ENCODE measurements at regions not wholly inside any gene's neighbourhood (a gene's known extent, or its start where the extent isn't known, plus 50 kb on each side); places are given as distances from the start of the nearest gene placed in this dataset.

DNA sequence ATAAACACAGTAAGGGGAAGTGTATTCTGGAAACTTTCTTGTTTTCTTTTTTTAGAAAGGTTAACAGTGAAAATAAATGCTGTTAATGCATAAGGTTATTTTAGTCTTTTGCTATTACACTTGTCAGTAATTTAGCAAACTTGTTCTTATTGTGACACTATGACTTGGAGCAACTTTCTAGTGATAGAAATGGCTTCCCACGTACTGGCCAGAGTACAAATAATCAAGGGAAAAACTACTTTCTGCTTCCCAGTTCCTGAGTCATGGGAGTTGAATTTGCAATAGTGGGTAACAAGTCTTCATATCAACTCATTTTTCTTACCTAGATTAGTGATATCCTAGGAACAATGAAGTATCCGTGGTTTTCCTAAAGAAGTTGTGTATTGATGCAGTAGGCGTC lies 1072.3 kb downstream of the FLRT2 start:
- no peak for TF ChIP-seq POLR2AphosphoS5 (IDR thresholded peaks at IDR 0.05; ENCODE audit: low read depth, low read length)
- TF ChIP-seq TAF1 (IDR thresholded peaks at IDR 0.05; ENCODE audit: borderline replicate concordance, insufficient read depth, low read length) = no peak
- no peak for TF ChIP-seq FOXP2 (optimal IDR thresholded peaks at IDR 0.05; ENCODE audit: borderline replicate concordance, extremely low read depth, extremely low read length, insufficient read depth)
- no peak for TF ChIP-seq SIN3A (IDR thresholded peaks at IDR 0.05; ENCODE audit: borderline replicate concordance, insufficient read depth, low read length)
- no peak for TF ChIP-seq REST (IDR thresholded peaks at IDR 0.05; ENCODE audit: insufficient read depth in 1 of 2, low read depth in 2 of 2, low read length in 2 of 2)

DNA sequence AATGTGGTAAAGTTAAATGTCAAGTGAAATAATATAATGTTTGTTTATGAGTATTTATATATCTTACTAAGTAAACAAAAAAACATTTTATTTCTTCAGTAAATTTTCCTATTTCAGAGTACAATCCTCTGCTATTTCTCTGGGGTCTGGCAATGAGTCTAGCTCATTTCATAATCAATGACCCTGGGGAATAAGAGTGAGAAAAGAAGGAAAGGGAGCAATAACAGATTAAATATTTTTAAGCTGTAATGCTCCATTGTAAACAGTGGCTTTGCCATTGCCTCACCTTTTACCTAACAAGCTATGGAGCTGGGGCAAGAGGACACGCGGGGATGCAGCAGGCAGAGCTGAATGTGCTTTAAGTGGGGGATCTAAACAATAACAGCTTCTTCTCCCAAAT lies 1071.9 kb downstream of the FLRT2 start:
- TF ChIP-seq REST (IDR thresholded peaks at IDR 0.05; ENCODE audit: insufficient read depth in 1 of 2, low read depth in 2 of 2, low read length in 2 of 2) (no peak), POLR2AphosphoS5 (IDR thresholded peaks at IDR 0.05; ENCODE audit: low read depth, low read length) (no peak), SIN3A (IDR thresholded peaks at IDR 0.05; ENCODE audit: borderline replicate concordance, insufficient read depth, low read length) (no peak), TAF1 (IDR thresholded peaks at IDR 0.05; ENCODE audit: borderline replicate concordance, insufficient read depth, low read length) (no peak), FOXP2 (optimal IDR thresholded peaks at IDR 0.05; ENCODE audit: borderline replicate concordance, extremely low read depth, extremely low read length, insufficient read depth) (no peak)

DNA sequence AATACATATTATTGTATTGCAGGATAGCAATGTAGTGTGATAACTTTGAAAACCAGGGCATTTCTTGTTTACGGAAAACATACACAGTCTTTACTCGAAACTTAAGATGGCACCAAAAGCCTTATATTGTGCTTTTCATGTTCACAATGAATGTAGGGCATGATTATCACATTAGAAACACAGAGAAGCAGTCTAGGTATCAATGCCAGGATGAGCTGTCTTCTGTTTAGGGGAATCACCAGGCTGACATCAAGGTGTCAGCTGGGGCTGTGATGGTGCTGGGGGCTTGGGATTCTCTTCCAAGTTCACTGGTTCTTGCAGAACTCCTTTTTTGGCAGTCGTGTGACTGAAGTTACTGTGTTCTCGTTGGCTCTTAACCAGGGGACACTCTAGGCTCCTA lies 1067.3 kb downstream of the FLRT2 start:
- no peak for TF ChIP-seq FOXP2 (optimal IDR thresholded peaks at IDR 0.05; ENCODE audit: borderline replicate concordance, extremely low read depth, extremely low read length, insufficient read depth)
- TF ChIP-seq TAF1 (IDR thresholded peaks at IDR 0.05; ENCODE audit: borderline replicate concordance, insufficient read depth, low read length) = no peak
- no peak for TF ChIP-seq SIN3A (IDR thresholded peaks at IDR 0.05; ENCODE audit: borderline replicate concordance, insufficient read depth, low read length)
- no peak for TF ChIP-seq REST (IDR thresholded peaks at IDR 0.05; ENCODE audit: insufficient read depth in 1 of 2, low read depth in 2 of 2, low read length in 2 of 2)
- no peak for TF ChIP-seq POLR2AphosphoS5 (IDR thresholded peaks at IDR 0.05; ENCODE audit: low read depth, low read length)

DNA sequence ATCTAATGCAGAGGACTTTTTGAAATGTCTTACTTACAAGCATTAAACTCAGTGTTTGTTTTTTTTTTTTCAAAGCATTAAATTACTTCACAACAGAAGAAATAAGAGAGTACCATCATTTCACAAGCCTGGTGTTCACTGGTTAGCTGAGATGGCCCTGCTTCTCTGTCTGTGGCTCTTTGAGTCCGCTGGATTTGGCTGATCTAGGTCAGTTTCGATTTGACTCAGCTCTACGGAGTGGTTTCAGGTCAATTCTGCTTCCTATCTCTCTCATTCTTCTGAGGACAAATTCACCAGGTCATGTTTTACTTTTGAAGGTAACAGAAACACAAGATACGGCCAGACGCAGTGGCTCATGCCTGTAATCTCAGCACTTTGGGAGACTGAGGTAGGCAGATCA lies 1066.1 kb downstream of the FLRT2 start:
- TF ChIP-seq POLR2AphosphoS5 (IDR thresholded peaks at IDR 0.05; ENCODE audit: low read depth, low read length) (no peak), REST (IDR thresholded peaks at IDR 0.05; ENCODE audit: insufficient read depth in 1 of 2, low read depth in 2 of 2, low read length in 2 of 2) (no peak), TAF1 (IDR thresholded peaks at IDR 0.05; ENCODE audit: borderline replicate concordance, insufficient read depth, low read length) (no peak), SIN3A (IDR thresholded peaks at IDR 0.05; ENCODE audit: borderline replicate concordance, insufficient read depth, low read length) (no peak), FOXP2 (optimal IDR thresholded peaks at IDR 0.05; ENCODE audit: borderline replicate concordance, extremely low read depth, extremely low read length, insufficient read depth) (no peak)

DNA sequence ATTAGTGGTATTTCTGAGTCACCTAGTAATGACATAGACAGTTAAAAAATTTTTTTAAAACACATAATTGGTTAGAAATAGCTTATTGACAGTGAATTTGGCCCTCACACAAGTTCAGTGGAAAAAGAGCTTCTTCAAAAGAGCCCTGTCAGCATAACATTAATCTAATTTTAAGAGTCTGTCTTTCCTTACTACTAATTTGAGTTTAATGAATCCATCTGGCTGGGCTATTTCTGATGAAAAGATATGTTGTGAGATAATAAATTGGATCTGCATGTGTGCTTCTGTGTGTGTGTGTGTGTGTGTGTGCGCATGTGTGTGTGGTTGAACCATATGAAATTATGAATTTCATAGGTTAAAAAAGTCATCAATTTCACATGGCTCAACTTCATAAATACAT lies 1045.2 kb downstream of the FLRT2 start:
- no peak for TF ChIP-seq REST (IDR thresholded peaks at IDR 0.05; ENCODE audit: insufficient read depth in 1 of 2, low read depth in 2 of 2, low read length in 2 of 2)
- no peak for TF ChIP-seq TAF1 (IDR thresholded peaks at IDR 0.05; ENCODE audit: borderline replicate concordance, insufficient read depth, low read length)
- TF ChIP-seq FOXP2 (optimal IDR thresholded peaks at IDR 0.05; ENCODE audit: borderline replicate concordance, extremely low read depth, extremely low read length, insufficient read depth) = no peak
- no peak for TF ChIP-seq SIN3A (IDR thresholded peaks at IDR 0.05; ENCODE audit: borderline replicate concordance, insufficient read depth, low read length)
- no peak for TF ChIP-seq POLR2AphosphoS5 (IDR thresholded peaks at IDR 0.05; ENCODE audit: low read depth, low read length)

All from PFSK-1 (cell line).